ENCODE measurements at regions not wholly inside any gene's neighbourhood (a gene's known extent, or its start where the extent isn't known, plus 50 kb on each side); places are given as distances from the start of the nearest gene placed in this dataset.

DNA sequence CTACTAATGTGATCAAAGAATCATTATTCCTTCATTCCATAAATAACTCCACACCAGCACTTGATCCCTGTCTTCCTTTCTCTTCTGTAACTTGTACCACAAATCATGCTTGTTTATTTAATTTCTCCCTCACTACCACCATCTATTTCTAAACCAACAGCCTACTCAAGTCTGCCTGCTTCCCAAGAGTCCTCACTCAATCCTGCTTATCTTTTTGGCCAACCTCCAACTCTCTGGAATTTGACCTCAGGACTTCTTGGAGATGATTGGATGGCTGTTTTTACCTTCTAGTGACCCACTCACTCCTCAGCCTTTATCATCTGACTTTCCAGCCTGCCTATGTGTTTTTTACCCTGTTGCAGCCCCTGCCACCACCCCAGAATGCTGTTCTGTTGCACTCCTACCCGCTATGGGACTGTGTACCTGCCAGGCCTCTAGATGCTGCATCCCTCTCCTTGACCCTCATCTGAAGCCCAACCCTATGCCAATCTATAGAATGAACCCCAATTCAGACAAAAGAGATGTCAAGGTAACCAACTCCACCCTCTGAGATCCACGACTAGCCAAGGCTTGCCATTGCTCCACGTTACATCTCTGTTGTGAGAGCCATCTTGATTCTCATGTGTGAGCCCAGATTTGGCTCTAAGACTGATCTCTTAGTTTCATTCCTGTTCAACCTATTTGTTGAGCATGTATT, 150.2 kb upstream of the PLEKHG7 start:
- DNase-seq = no peak

DNA sequence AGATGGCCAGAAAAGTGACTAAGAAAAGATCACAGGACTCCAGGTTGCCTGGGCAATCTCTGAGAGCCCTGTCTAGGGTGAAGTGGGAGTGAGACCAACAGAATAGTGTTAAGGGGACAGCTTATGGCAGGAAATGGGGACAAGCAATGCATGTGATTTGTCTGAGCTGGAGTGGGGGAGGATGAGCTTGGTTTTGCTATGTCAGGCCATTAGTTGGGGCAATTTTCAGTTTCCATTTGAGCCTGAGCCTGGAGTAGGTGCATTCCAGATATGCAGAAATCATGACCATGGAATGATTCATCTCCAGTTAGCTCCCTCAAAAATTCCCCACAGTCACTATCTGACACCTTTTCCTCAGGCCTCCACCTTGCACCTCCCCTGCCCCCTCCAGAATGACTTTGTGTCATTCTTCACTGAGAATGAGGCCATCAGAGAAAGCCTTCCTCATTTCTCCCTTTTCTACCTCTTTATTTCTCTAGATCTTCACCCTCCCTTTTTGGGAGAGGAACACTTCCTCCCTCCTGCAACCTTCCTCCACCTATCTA, 150.9 kb upstream of the PLEKHG7 start:
- DNase-seq = peak; percentile 78

GRCh38 chr12:92551210-92551609, 151.6 kb upstream of the PLEKHG7 start:
- DNase-seq = no peak

DNA sequence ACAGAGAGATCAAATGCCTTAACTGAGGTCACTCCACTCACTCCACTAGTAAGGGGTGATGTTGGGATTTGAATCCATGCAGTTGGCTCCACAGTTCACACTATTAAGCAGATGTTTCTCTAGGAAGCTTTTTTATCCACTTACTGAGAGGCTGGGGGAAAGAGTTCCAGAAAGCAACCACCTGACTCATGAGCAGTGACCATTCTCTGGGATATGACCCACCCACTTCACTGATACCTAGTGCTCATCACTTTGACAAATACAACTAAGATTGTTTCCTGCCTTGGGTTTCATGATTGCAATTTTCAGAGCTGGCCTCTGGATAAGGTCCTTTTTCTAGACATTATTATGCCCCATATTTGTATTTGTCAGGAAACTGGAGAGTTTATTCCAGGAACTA, 152.1 kb upstream of the PLEKHG7 start:
- no peak for DNase-seq

DNA sequence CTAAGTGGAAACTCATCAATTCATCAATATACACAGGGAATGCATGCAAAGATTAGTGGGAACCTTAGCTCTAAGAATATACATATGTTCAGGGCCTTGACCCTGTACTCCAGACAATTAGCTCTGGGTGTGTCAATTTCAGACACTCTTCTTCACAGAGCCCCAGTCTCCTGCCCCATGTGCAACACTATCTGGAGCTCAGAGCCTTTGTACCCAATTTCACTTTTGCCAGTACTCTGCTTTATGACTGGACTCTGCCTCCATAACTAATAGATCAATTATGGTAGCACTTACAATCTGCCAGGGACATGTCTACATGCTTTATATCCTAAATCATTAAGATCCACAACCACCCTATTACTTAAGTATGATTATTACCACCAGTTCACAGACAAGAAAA, 152.5 kb upstream of the PLEKHG7 start:
- DNase-seq = no peak

- no peak for DNase-seq
Measured at GRCh38 chr12:92549516-92549915, 153.3 kb upstream of the PLEKHG7 start.

- DNase-seq = no peak
Measured at GRCh38 chr12:92547906-92548305, 154.9 kb upstream of the PLEKHG7 start.

- DNase-seq = no peak
Measured at GRCh38 chr12:92547420-92547819, 155.4 kb upstream of the PLEKHG7 start.

GRCh38 chr12:92546635-92547348, 156.0 kb upstream of the PLEKHG7 start:
- DNase-seq = no peak

DNA sequence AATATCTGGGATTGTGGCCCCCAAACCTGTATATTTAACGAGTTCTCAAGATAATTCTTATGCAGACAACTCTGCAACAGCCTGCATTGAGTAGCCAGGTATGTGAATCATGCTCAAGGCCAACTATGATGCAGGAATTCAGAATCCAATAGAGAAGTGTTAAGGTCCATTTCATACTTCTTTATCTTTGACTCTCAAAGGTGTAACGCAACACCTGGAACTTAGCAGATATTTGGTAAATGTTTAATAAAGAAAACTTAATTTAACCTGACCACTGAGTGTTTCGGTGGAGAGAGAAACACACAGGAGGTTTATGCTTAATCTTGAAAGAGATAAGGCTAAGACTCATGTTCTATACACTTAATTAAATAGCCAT, 156.5 kb upstream of the PLEKHG7 start:
- no peak for DNase-seq

DNA sequence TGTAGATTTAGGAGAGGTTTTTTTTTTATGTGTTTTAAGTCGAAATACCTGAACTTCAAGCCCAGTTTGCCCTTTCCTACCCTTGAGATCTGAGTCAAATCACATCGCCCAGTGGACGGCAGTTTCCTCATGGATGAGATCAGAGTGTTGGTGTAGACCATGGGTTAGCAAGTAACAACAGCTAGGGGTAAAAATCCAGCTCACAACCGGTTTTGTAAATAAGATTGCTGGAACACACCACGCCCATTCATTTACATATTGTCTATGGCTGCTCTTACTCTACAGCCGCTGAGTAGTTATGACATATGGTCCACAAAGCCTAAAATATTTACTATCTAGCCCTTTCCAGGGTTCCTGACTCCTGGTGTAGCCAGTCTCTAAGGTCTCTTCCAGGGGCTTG, 158.5 kb upstream of the PLEKHG7 start:
- no peak for DNase-seq

GRCh38 chr12:92543840-92544239, 158.9 kb upstream of the PLEKHG7 start:
- DNase-seq = no peak

- DNase-seq = no peak
Measured at GRCh38 chr12:92543359-92543758, 159.4 kb upstream of the PLEKHG7 start.

- no peak for DNase-seq
Measured at GRCh38 chr12:92541731-92542130, 161.1 kb upstream of the PLEKHG7 start.

DNA sequence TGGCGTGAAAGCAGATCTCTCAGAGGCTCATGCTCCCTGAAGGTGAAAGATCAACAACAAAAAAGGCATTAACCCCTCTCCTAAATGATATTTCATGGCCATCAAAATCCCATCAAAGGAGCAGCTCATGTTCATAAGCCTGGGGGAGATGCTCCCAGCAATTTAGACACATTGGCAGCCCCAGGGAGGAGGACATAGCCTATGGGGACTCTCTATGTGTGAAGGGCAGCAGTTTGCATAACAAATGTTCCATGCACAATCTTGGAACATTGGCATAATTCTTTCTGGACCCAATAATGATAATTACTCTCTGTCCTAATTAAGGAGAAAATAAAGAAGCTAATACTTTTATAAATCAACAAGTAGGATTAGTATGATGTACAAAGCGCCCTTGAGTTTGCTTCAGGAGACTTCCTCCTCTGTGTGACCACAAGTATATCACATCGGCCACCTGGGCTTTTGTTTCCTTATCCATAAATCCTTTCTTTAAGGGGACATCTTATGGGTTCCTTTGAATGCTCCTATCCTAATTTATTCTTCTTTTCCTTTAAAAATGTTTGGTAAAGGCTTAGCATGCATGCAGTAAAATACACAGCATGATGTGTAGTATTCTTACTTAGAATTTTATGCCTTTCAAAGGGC, 161.9 kb upstream of the PLEKHG7 start:
- DNase-seq = no peak

- no peak for DNase-seq
Measured at GRCh38 chr12:92539976-92540781, 162.6 kb upstream of the PLEKHG7 start.

DNA sequence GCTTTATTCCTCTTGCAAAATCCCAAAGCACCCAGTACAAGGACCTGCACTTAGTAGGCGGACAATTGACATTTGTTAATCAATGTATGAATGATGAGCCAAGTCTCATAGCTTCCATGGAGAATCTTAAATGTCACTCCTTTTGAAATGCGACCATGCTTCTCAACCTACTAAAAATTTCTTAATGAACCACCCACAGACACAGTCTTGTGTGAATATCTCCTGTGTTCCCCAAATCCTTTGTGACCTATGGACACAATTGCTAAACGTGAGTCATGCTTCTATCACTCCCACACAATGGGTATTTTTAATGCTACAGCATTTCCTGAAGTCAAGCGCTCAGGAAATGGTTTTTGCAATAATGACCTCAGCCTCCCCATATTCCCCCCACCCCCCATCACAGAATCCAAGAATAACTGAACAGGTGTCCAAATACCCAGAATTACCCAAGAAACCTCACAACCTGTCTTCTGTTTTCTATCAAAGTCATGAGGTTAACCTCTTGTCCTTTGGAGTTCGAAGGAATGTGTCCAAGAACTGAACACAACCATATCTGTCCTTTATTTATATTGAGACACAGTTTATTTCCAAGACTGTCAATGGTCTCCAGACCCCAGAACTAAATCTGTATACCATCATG, 163.6 kb upstream of the PLEKHG7 start:
- no peak for DNase-seq

GRCh38 chr12:92537290-92537960, 165.4 kb upstream of the PLEKHG7 start:
- DNase-seq = no peak

- DNase-seq = no peak
Measured at GRCh38 chr12:92535961-92536360, 166.8 kb upstream of the PLEKHG7 start.

- no peak for DNase-seq
Measured at GRCh38 chr12:92533280-92533890, 169.4 kb upstream of the PLEKHG7 start.

DNA sequence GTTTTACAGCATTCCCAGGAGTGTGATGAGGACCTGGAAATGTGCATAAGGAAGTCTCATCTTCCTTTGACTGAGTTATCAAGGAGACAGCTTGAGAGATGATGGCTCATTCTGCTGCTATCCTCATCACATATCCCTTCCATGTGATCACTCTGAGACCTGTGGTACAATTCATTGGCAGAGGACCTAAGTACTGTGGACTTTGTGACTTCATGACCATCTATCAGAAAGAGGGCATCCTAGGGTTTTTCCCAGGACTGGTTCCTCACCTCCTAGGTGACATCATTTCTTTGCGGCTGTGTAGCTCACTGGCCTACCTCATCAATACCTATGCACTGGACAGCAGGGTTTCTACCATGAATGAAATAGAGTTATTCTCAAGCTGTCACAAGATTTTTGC, 172.1 kb upstream of the PLEKHG7 start:
- DNase-seq = no peak

DNA sequence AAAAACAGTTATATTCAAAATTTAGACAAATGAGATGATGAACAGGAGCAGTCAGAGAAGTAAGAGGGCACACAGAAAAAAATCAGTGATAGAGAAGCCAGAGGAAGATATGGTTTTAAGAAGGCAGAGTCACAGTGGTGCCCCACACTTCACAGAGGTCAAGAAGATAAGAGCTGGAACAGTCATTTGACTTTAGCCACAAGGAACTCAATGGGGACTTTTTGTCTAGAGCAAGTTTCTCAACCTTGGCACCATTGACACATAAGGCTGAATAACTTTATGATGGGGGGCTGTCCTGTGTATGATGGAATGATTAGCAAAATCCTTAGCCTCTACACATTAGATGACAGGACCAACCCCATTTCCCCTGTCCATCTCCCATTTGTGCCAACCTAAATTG, 172.8 kb upstream of the PLEKHG7 start:
- no peak for DNase-seq

Data from activated effector memory CD4-positive, alpha-beta T cell treated with anti-CD3 and anti-CD28 coated beads, Interleukin-2, amount 50 U/mL, for 16 hours (primary cell).